H1 (cell line): ENCODE measurements at regions not wholly inside any gene's neighbourhood (a gene's known extent, or its start where the extent isn't known, plus 50 kb on each side); places are given as distances from the start of the nearest gene placed in this dataset.

Experiments used
- CTCF ChIA-PET: fragments of 300-600 bp; sonication (Branson Sonifier 250); formaldehyde crosslinking; loops from one replicate; lab custom pipeline; 2021; ENCODE audit not compliant: partially characterized antibody; lab: Charles Lee
- POLR2A ChIA-PET: fragments of 300-600 bp; sonication (Branson Sonifier 250); formaldehyde crosslinking; loops from one replicate; lab custom pipeline; 2021; ENCODE audit warnings: inconsistent platforms; ENCODE audit not compliant: partially characterized antibody; lab: Charles Lee
- DNase-seq, 2 experiments: peaks; one replicate each; pipeline versions ENCODE4 v3.0.0 to v3.0.0-alpha.2; 2010 to 2022; ENCODE audit warnings: low spot score in 2 of 2, low read depth in 1 of 2, mixed read lengths in 1 of 2
- FAIRE-seq: peaks from 2 replicates; lab custom pipeline; 2011; peaks lifted over from hg19 to GRCh38; lab: Jason Lieb, UNC
- H2AFZ ChIP-seq: 2 replicates; pipeline ENCODE4 v1.8.1; 2012; ENCODE audit warnings: low read length, inconsistent platforms
- H2AK5ac ChIP-seq: 2 replicates; pipeline ENCODE4 v1.6.1; 2013; ENCODE audit warnings: low read depth, low read length
- H2BK120ac ChIP-seq: replicated peaks from 2 replicates; pipeline ENCODE3; 2013; ENCODE audit warnings: low read depth, low read length, inconsistent platforms
- H2BK12ac ChIP-seq: 2 replicates; pipeline ENCODE4 v1.6.1; 2013; ENCODE audit warnings: low read depth, low read length
- H2BK15ac ChIP-seq: 2 replicates; pipeline ENCODE4 v1.6.1; 2013; ENCODE audit warnings: low read length
- H2BK20ac ChIP-seq: 2 replicates; pipeline ENCODE4 v1.6.1; 2013; ENCODE audit warnings: low read length
- H2BK5ac ChIP-seq: 2 replicates; pipeline ENCODE4 v1.6.1; 2013; ENCODE audit warnings: low read depth, low read length
- H3K14ac ChIP-seq: 2 replicates; pipeline ENCODE4 v1.6.1; 2013; ENCODE audit warnings: inconsistent platforms; ENCODE audit not compliant: insufficient read length
- H3K18ac ChIP-seq: 2 replicates; pipeline ENCODE4 v1.6.1; 2013; ENCODE audit warnings: low read length; ENCODE audit errors: extremely low read depth
- H3K23ac ChIP-seq: 2 replicates; pipeline ENCODE4 v1.6.1; 2013; ENCODE audit warnings: inconsistent platforms; ENCODE audit not compliant: insufficient read length
- H3K23me2 ChIP-seq: 2 replicates; pipeline ENCODE4 v1.6.1; 2013; ENCODE audit warnings: low read depth, low read length
- H3K27ac ChIP-seq: 2 replicates; pipeline ENCODE4 v1.6.1; 2011; ENCODE audit warnings: low read depth, low read length, inconsistent platforms
- H3K27me3 ChIP-seq, 4 experiments: replicated peaks in 1 of 4; 1 replicate in 1 of 4; 2 replicates in 3 of 4; pipeline versions ENCODE4 v1.6.1 to v1.8.1; 2011 to 2013; ENCODE audit warnings: low read length in 3 of 4, mild to moderate bottlenecking in 3 of 4, inconsistent platforms in 2 of 4, mixed read lengths in 2 of 4, moderate library complexity in 1 of 4; ENCODE audit not compliant: control insufficient read depth in 3 of 4, insufficient read depth in 3 of 4; ENCODE audit errors: extremely low read depth in 1 of 4
- H3K36me3 ChIP-seq, 4 experiments: 2 replicates each; pipeline versions ENCODE4 v1.6.1 to v1.8.1; 2011 to 2013; ENCODE audit warnings: mild to moderate bottlenecking in 4 of 4, low read length in 3 of 4, moderate library complexity in 2 of 4, control low read depth in 1 of 4, inconsistent platforms in 1 of 4; ENCODE audit not compliant: insufficient read depth in 4 of 4, control insufficient read depth in 2 of 4
- H3K4ac ChIP-seq: replicated peaks from 2 replicates; pipeline ENCODE3; 2013; ENCODE audit warnings: low read length, low read depth, mixed read lengths, inconsistent platforms; ENCODE audit not compliant: insufficient read length
- H3K4me1 ChIP-seq, 4 experiments: replicated peaks in 1 of 4; 1 replicate in 1 of 4; 2 replicates in 3 of 4; pipeline versions ENCODE4 v1.6.1 to v1.8.1; 2011 to 2013; ENCODE audit warnings: low read length in 3 of 4, inconsistent platforms in 2 of 4, mixed read lengths in 1 of 4; ENCODE audit not compliant: insufficient read depth in 4 of 4, control insufficient read depth in 3 of 4
- H3K4me2 ChIP-seq, 2 experiments: 2 replicates each; pipeline versions ENCODE4 v1.6.1 to v1.8.1; 2011 to 2013; ENCODE audit warnings: low read depth in 2 of 2, low read length in 2 of 2, control low read depth in 1 of 2, inconsistent platforms in 1 of 2, mild to moderate bottlenecking in 1 of 2; ENCODE audit not compliant: insufficient read depth in 1 of 2
- H3K4me3 ChIP-seq, 4 experiments: fragments of 200-600, 300-600 bp in 1 of 4; sonication (generic), shearing (Covaris generic), sonication (Bioruptor Twin) in 1 of 4; 2 replicates each; pipeline versions ENCODE4 v1.5.1 to v1.8.1; 2011 to 2016; ENCODE audit warnings: low read length in 4 of 4, low read depth in 3 of 4, control low read depth in 2 of 4, inconsistent platforms in 2 of 4, mild to moderate bottlenecking in 2 of 4, mixed read lengths in 1 of 4, moderate library complexity in 1 of 4; ENCODE audit not compliant: insufficient read depth in 2 of 4; ENCODE audit errors: extremely low read depth in 1 of 4
- H3K56ac ChIP-seq: replicated peaks from 2 replicates; pipeline ENCODE3; 2013; ENCODE audit warnings: low read depth, mild to moderate bottlenecking, mixed read lengths, low read length, inconsistent platforms; ENCODE audit not compliant: insufficient read length
- H3K79me1 ChIP-seq: 2 replicates; pipeline ENCODE4 v1.6.1; 2013; ENCODE audit warnings: low read depth, low read length, control low read depth
- H3K79me2 ChIP-seq, 2 experiments: 2 replicates each; pipeline versions ENCODE4 v1.6.1 to v1.8.1; 2012 to 2013; ENCODE audit warnings: low read length in 2 of 2, mild to moderate bottlenecking in 2 of 2, inconsistent platforms in 1 of 2; ENCODE audit not compliant: insufficient read depth in 2 of 2, control insufficient read depth in 1 of 2
- H3K9ac ChIP-seq, 4 experiments: replicated peaks in 1 of 4; 1 replicate in 1 of 4; 2 replicates in 3 of 4; pipeline versions ENCODE4 v1.6.1 to v1.8.1; 2011 to 2013; ENCODE audit warnings: low read depth in 3 of 4, low read length in 3 of 4, control low read depth in 2 of 4, mild to moderate bottlenecking in 2 of 4, moderate library complexity in 2 of 4, inconsistent platforms in 1 of 4; ENCODE audit errors: extremely low read depth in 1 of 4
- H3K9me3 ChIP-seq, 2 experiments: 2 replicates each; pipeline versions ENCODE4 v1.6.1 to v1.8.1; 2012 to 2013; ENCODE audit warnings: mild to moderate bottlenecking in 2 of 2, moderate library complexity in 2 of 2, control low read depth in 1 of 2, inconsistent platforms in 1 of 2, low read depth in 1 of 2, low read length in 1 of 2, mixed read lengths in 1 of 2; ENCODE audit not compliant: insufficient read depth in 2 of 2
- H4K20me1 ChIP-seq, 2 experiments: replicated peaks in 1 of 2; 2 replicates each; pipeline versions ENCODE3 to v1.8.1; 2011 to 2013; ENCODE audit warnings: inconsistent platforms in 2 of 2, low read length in 2 of 2, mild to moderate bottlenecking in 1 of 2; ENCODE audit not compliant: insufficient read depth in 2 of 2, control insufficient read depth in 1 of 2
- H4K5ac ChIP-seq: 2 replicates; pipeline ENCODE4 v1.6.1; 2013; ENCODE audit warnings: low read length, low read depth, mixed read lengths, inconsistent platforms; ENCODE audit not compliant: insufficient read length
- H4K8ac ChIP-seq: 2 replicates; pipeline ENCODE4 v1.8.0; 2013; ENCODE audit warnings: mild to moderate bottlenecking, moderate library complexity, low read length, inconsistent platforms; ENCODE audit not compliant: insufficient read depth; ENCODE audit errors: extremely low read depth
- H4K91ac ChIP-seq: replicated peaks from 2 replicates; pipeline ENCODE3; 2013; ENCODE audit warnings: low read length, mixed read lengths, inconsistent platforms; ENCODE audit not compliant: insufficient read length
- ATF3 ChIP-seq: IDR thresholded peaks from 2 replicates; pipeline ENCODE4 v1.6.1; 2011; ENCODE audit warnings: low read depth, mild to moderate bottlenecking, low read length; ENCODE audit not compliant: insufficient read depth
- WGBS, 2 experiments: shearing (Covaris generic) in 1 of 2; methylation state at CpG; one replicate each; pipeline versions ENCODE4 v1.1.6 to v1.1.7; 2013 to 2015; ENCODE audit warnings: low lambda C conversion rate in 2 of 2, mixed read lengths in 2 of 2, inconsistent platforms in 1 of 2, low coverage in 1 of 2, missing lambda C conversion rate in 1 of 2; ENCODE audit not compliant: insufficient replicate concordance in 2 of 2, insufficient coverage in 1 of 2, insufficient read length in 1 of 2; ENCODE audit errors: extremely low coverage in 1 of 2, missing lambda C conversion rate in 1 of 2; 5-methylcytosine and 5-hydroxymethylcytosine counted together

- no peaks in the 10 kb centered on the region for H3K9me3 ChIP-seq
- H2BK20ac ChIP-seq, result no peak overlapping the region
- no peaks in the 10 kb centered on the region for H4K20me1 ChIP-seq
- no peaks in the 10 kb centered on the region for H3K23me2 ChIP-seq
- no peak overlapping the region for H3K4me2 ChIP-seq
- no peaks in the 10 kb centered on the region for H3K27me3 ChIP-seq
- no peak overlapping the region for H3K27ac ChIP-seq
- no peaks in the 10 kb centered on the region for H3K36me3 ChIP-seq
- H3K9ac ChIP-seq, result no peak overlapping the region
- H3K4me3 ChIP-seq, result no peak overlapping the region
- ChIA-PET POLR2A (no interaction called here), CTCF (no interaction called here)
- no peak overlapping the region for H4K5ac ChIP-seq
- FAIRE-seq (no peak), DNase-seq (no peak)
- H2AK5ac ChIP-seq, result no peak overlapping the region
- H3K23ac ChIP-seq, result no peak overlapping the region
- no peak overlapping the region for H4K91ac ChIP-seq
- no peaks in the 10 kb centered on the region for H3K79me1 ChIP-seq
- H3K56ac ChIP-seq, result no peak overlapping the region
- WGBS, 2 experiments, result 98% methylated on average over 2 of the region's 2 CpGs; no CpG with 5 or more reads in 1 of the 2 experiments
- H3K79me2 ChIP-seq, result no peaks in the 10 kb centered on the region
- no peak overlapping the region for H2BK5ac ChIP-seq
- no peak overlapping the region for H2AFZ ChIP-seq
- no peak overlapping the region for H2BK15ac ChIP-seq
- no peak for TF ChIP-seq ATF3
- H3K14ac ChIP-seq, result no peak overlapping the region
- H4K8ac ChIP-seq, result no peak overlapping the region
- H3K4me1 ChIP-seq, result no peaks in the 10 kb centered on the region
- H2BK12ac ChIP-seq, result no peak overlapping the region
- no peak overlapping the region for H3K4ac ChIP-seq
- H2BK120ac ChIP-seq, result no peak overlapping the region
- no peak overlapping the region for H3K18ac ChIP-seq
Observed at GRCh38 chr3:43902415-43902814, 211.7 kb downstream of the ABHD5 start.
